ENCODE measurements at regions not wholly inside any gene's neighbourhood (a gene's known extent, or its start where the extent isn't known, plus 50 kb on each side); places are given as distances from the start of the nearest gene placed in this dataset.

DNA sequence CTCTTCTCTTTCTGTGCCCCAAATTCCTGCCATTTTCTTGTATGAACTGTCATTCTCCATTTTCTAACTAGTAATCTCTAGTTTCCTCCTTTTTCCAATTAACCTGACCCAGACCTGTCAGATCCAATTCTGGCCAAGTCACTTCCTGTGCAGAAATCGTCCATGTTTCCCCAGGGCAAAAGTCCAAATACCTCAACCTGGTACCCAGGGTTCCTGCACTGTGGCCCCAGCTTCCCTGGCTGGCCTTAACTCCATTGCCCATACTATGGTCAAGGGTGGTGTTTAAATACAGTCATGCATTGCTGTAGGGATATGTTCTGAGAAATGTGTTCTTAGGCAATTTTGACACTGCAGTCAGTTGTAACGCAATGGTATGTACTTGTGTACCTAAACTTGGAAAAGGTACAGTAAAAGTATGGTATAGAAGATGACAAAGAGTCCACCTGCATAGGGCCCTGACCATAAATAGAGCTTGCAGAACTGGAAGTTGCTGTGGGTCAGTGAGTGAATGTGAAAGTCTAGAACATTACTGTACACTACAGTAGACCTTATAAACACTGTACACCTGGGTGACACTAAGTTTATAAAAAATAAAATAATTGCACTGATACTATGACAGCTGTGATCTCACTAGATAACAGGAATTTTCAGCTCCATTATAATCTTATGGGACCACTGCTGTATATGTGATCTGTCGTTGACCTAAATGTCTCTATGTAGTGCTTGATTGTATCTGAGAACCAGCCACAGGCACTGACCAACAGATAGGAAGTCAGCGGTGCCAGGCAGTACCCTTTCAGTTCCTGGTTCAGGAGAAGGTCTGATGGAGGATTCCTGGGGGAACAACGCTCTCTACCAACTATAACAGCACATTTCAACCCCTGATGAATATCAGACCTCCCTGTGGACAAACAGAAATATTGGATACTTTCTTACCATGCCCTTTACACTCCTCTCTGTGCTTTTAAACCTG, 336.1 kb upstream of the PROK2 start:
- no peak for DNase-seq

DNA sequence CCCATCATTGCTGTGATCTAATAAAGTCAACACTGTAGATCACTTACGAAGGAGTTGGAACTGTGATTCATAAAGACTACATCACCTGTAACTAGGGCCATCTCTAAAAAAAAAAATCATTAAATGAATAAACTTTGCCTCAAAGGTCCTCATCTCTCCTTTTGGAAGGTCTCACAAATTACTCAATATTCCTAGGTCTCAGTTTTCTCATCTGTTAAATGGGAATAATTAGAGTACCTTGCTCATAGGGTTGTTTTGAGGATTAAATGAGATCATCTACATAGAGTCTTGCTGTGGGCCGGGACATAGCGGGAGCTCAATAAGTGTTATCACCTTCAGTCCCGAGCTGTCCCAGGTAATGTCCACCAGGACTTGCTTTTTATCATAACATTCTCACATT, 335.1 kb upstream of the PROK2 start:
- no peak for DNase-seq

DNA sequence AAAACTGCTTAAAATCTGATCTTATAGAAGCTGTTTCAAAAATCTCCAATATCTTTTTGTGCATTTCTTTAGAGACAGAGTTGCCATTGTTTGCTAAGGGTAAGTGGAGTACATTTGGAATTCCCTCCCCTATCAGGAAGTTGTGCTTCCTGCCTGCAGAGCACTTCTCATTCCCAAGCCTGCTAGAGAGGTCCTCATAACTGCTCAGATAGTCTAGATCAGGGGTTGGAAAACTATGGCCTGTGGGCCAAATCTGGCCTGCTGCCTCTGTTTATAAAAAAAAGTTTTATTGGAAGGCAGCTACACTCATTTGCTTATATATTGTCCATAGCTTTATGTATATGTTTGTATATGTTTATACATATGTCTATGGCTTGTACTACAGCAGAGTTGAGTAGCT, 333.7 kb upstream of the PROK2 start:
- no peak for DNase-seq

DNA sequence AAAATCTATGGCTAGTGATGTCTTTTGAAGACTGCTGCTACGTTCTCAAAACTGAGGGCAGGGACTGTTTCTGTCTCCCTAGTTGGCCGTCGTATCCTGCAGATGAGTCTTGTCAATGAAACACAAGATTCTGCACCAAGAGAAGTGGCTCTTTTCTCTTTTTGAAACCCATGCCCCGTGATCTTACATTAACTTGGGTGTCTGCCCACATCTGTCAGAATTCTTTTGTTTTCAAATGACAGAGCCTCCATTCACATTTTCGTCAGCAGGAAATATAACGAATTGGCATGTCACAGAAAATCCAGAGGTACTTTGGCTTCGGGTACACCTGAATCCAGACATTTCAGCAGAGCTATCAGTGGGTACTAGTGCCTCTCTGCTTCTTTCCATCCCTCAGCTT, 331.3 kb upstream of the PROK2 start:
- DNase-seq, result no peak

DNA sequence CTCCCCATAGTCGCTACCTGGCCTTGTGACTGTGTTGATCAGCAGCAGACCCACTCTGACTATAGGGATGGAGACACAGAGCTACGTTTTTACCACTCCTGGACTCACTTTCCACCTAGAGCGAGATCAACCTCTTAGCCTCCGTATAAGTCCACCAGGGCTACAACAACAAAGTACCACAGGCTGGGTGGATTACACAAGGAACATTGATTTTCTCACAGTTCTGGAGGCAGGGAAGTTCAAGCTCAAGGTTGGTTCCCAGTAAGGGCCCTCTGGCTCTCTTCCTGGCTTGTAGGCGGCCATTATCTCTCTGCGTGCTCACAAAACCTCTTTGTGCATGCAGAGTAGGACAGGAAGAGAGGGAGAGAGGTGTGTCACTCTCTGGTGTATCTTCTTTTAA, 330.4 kb upstream of the PROK2 start:
- DNase-seq, result no peak

DNA sequence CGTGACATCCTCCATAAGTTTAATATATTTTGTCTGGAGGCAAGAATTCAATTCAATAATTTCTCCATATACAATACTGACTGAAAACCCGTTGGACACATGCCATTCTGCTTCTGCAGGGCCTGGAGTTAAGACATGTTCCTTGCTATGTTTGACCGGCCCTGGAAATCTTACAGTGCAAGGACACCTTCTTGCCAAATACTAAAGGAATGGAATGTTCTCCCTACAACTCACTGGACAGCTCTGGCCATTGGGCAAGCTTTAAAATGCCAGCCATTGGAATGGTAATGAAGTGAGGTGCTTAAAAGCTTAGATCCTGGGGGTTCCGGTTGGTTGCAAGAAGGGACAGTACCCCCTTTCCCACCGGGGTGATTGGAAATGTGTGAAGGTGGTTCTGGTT, 329.8 kb upstream of the PROK2 start:
- no peak for DNase-seq

DNA sequence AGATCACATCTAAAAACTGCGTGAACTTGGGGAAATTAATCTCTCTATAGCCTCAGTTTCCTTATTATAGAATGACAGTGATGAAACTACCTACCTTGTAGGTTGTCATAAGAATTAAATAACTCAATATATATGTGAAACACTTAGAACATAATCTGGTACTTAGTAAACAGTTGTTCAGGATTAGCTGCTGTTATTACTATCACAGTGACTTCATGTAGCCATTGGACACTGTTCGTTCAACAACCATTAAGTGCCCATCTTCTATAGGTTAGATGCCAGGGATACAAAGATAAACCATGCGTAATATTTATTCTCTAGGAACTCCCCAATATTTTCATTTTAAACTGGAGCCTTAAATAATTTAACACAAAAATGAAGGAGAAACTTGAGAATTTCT, 329.0 kb upstream of the PROK2 start:
- DNase-seq, result no peak

DNA sequence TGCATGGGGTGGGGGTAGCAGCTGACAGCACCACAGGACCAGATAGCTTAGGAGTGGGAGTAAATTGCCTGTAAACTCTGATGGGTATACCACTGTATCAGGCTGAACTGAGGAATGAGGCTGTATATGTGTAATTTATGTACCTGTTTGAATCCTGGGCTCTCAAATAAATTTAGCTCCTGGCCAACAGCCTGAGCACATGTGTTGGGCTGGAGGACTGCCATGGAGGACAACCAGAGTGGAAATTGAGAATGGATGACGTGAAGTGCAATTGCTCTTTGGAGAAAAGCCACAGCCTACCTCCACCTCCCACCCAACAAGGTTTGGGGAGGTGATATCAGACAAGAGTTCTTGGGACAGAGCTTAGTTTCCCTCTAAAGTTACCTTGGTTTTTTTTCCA, 328.6 kb upstream of the PROK2 start:
- no peak for DNase-seq

DNA sequence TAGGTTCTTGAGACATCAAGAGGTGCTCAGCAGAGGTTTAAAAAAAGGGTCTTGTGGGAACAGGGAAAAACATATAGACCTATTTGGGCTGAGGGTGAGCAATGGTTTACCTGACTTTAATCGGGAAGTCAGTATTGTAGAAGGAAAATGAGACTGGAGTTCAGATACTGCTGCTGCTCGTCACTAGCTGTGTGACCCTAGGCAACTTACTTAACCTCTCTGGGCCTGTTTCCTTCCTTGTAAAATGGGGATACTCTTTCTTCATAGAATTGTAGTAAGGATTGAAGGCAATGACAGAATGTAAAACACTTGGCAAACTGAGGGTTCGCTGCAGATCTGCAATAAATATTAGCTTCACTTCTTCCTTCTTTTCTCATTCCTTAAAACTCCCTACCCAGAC, 327.5 kb upstream of the PROK2 start:
- no peak for DNase-seq

DNA sequence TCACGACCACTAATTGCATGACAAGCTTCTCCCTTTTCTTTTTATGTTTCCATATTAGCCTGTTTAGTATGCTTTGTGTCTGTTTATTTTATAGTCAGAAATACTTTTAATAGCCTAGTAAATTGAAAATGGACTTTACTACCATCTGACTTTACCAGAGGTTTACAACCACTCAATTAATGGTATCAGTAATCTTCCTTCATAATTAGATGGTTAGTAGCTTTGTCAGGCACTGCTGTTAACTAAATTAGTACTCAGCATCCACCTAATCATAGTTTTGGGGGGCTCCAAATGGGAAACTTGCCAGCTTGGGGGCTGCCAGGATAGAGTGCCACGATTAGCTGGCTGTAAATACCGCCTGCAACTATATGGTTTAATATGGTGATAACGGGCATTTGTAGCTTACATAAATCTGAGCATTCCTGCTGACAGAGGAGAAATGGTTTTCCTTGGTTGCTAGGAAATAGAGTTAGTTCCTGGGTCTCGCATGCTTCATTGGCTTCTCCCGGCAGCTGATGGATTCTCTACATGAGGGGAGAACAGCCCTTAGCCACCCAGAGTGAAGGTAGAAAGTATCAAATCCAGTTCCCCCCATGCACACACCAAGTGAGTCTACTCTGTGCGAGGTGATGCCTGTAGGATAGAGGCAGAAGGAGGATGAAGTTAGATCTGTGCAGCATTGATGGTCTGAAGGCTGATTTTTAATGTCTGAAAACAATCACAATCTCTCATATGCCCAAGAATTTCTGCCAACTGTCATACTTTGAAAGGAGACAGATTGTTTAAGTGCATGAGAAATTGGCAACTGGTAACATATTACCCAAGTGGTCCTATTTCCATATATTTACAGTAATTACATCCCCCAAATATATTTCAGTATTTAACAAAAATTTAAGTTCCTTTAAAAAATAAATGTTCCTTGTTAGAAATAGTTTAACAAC, 326.6 kb upstream of the PROK2 start:
- DNase-seq, result no peak

DNA sequence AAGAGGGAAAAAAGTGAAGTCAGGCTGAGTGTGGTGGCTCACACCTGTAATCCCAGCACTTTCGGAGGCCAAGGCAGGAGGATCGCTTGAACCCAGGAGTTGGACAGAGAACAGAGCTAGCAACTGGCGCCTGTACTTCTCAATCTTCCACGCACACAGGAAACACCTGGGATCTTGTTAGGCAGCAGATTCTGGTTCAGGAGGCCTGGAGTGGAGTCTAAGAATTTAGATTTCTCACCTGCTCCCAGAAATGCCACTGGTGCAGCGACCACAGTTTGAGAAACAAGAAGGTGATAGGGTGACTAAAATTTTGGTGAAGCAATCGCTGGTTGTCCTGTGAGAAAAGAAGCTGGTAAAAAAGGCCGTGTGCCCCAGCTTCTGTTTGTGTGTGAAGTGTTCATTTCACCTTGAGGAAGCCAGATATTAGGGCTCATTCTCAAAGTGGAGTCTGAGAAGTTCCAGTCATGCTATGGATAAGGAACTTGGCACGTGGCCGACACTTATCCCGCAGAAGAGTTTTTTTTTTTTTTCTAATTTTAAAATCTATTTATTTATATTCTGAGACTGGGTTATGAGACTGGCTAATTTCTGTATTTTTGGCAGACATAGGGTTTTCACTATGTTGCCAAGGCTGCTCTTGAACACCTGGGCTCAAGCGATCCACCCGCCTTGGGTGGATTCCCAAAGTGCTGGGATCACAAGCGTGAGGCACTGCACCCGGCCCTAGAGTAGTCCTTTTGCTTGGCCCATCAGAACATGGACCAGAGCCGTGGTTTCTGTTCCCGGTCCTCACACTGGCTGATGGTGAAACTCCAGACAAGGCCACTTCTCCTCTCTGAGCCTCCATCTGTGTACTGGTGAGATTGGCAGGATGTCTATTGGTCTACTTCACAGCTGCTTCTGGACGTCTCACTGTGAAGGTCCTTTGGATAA, 324.6 kb upstream of the PROK2 start:
- DNase-seq, result no peak

DNA sequence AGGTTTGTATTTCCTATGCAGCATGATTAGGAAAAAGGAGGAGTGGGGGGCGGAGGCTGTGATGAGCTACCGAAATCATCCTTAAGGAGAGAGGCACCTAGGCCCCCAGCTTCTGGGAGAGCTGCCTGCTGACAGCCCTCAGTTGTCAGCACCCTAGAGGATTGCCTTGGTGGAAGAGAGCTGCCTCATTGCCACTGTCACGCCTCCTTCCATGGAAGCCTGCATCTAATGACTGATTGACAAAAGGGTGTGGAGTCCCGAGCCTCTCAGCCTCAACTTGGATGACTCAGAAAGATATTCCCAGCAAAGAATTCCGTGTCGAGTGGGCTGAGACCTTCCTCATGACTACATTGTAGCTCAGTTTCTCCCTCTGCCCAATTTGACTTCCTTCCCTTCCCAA, 320.4 kb upstream of the PROK2 start:
- no peak for DNase-seq

DNA sequence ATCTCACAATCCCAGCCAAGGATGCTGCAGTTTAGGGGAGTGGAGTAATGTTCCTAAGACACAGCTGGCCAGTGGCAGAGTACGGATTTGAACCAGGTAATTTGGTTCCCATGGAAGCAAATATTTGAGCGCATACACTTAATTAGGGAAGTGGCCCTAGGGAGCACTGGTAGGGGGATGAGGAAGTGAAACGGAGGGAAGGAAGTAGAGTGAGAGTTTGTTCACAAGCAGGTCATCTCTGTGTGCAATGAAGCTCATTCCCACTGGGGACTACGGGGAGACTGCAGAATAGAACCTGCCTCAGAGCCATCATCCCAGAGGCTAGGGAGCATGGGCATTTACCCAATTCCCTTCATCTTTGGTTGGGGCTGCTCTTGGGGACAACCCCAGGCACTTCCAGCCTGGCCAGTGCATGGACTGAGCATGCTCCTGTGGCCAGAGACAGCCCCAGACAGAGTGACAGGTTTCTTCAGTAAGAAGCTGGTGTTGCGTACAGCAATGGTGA, 317.2 kb upstream of the PROK2 start:
- DNase-seq, result no peak

DNA sequence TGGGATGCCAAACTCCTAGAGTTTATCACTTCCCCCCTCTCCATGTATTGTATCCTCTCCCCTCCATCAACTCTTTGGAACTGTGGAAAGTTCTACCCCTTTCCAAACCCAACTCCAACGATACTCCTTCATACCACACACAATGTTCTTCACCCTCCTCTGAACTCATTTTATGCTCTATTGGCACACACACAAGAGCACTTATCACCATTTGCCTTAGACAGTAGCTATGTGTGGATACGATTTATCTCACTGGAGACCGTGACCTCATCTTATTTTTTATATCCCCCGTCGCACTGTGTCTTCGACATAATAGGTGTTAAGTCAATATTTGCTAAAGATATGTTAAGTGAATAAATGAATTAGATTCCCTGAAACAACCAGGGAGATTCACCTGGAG, 316.5 kb upstream of the PROK2 start:
- DNase-seq, result no peak

DNA sequence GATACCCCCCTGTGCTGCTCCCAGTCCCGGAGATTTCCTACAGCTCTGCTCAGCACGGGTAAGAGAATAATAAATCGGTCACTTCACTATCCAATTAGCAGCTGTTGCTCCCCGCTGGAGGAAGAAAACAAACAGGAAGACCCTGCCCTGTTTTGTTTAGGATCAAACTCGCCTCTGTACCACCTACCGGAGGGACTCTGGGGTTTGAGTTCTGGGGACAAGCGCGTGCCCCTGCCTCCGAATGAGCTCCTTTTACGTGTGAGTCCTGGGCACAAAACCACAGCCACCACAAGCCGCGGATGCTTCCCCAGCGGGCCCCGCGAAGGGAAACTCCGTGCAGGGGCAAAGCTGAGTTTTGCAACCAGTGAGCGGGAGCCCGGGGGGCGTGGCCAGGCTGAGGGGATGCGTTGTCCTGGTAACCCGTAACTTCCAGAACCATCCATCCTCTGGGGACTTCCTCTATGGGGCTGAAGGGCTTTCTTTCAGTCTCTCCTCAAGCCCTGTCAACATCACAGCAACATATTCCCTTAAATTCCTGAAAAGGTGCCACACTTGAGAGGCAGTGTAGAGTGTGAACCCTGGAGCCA, 315.7 kb upstream of the PROK2 start:
- peak; percentile 71 for DNase-seq

DNA sequence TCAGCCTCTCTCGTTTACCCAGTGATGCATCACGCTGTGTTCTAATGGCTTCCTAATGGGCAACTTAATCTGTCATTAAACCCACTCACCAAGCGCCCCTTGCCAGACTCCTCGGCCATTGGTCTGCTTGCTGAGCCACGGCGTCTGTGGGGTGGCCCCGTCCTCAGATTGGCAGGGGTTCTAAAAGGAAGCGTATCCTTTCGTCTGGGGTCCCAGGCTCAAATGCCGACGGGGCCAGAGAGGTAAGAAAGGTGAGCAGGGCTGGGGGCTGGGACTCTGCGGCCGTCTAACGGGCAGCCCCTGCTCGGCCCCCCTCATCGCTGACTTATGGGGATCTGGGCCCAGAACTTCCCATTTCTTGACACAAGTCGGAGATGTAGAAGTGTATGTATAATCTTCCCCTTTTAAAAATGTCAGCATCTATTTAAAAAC, 315.1 kb upstream of the PROK2 start:
- no peak for DNase-seq

DNA sequence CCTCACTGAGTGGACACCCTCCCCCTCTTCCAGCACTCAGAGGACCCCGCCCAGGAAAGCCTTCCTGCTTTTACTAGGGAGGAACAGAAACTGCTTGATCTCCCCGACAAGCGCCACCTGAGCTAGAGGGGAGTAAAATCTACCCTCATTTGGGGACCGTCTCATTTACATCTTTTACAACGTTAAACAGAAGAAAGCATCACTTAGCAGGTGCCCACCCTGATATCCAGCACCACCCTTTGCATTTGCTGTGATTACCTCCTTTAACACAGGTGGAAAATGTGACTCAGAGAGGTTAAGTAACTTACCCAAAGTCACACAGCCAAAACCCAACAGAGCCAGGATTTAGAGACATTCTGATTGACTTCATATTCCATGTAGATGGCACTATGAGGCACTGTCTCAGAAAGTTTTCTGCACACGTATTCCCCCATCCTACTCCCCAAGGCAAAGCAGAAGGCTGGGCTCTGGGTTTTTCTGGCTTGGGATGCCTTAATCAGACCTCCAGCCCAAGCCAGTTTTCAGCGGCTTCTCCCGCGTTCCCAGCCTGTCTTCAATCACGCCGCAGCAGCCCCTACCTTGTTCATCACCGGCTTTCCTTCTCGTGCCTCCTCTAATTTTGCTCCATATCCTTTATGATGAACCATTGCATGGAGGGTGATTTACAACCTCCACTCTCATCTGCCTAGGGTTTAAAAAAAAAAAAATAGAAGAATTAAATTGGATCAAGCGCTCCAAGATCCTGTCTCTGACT, 314.6 kb upstream of the PROK2 start:
- no peak for DNase-seq

DNA sequence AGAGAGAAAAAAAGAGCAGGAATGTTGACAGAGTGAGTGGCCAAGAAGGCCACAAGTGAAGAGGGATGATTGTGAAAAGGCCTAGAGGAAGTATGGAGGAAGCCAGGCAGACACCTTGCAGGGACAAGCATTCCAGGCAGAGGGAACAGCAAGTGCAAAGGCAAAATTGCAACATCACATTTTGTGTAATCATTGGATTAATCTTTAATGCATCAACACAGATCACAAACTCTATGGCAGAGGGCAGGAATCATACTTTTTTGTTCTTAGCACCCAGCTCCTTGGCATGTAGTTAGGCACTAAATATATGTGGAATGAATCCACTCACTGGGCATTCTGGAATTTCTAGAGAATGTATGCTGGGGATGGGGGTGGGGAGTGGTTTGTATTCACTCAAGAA, 312.1 kb upstream of the PROK2 start:
- no peak for DNase-seq

DNA sequence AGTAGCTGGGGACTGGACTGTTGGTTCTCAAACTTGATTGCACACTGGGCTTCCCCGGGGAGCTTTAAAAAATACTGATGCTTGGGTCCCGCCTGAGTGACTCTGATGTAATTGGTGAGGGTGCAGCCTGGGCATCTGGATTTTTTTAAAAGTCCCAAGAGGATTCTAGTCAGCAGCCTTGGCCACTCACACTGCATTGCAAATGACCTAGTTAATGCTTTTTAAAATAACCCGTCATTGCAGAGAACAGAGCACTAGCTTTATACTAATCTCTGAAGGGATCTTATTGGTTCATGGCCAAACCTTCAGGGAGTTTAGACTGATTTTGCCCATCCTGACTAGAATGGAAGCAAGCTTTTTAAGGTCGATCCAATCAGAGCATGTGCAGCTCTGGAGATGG, 310.6 kb upstream of the PROK2 start:
- no peak for DNase-seq

DNA sequence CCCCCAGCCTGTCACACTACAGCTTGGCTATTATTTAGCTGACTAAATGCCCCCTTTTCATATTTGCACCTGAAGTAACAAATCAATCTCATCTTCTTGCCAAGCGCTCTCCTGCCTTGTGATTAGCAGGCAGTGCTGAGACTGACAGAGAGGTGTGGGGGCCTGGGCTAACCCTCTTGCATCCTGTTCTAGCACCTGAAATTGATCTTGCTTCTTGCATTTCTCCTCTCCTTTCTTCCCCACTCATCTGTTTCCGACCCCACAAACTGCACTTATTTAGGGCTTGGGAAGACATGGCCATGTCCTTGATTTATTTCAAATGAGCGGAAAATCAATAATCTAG, 309.0 kb upstream of the PROK2 start:
- DNase-seq, result no peak

DNA sequence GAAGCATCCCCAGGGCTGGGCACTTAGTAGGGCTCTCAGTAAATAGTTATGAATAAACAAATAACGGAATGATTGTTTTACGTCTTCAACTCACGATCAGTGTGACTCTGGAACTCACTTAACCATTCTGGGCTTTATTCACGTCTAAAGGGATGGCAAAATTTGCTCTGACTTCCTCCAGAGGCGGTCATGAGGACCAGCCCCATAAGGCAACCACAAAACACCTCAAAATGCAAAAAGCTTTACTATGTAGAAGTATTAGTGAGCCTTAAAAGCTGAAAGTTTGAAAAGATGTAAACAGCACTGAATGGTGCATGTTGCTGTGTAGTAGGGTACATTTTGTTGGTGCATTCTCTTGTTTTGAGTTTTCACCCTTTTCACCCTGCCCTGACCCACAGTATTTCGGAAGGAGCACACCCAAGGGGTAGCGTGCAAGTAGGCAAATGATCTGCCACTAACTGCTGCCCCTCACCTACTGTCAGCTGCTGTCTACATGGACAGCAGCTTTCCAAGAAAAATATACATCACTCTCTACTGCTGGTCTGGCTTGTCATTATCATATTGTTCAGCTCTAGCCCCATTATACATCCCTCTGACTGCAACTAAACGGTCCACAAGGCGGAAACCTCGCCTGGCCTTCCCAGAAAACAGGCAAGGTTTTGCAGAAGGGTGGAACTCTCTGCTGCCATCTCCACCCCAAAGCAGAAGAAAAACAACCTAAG, 308.5 kb upstream of the PROK2 start:
- DNase-seq, result no peak

Measured in T-helper 9 cell (primary cell).